ENCODE measurements at regions not wholly inside any gene's neighbourhood (a gene's known extent, or its start where the extent isn't known, plus 50 kb on each side); places are given as distances from the start of the nearest gene placed in this dataset.

DNA sequence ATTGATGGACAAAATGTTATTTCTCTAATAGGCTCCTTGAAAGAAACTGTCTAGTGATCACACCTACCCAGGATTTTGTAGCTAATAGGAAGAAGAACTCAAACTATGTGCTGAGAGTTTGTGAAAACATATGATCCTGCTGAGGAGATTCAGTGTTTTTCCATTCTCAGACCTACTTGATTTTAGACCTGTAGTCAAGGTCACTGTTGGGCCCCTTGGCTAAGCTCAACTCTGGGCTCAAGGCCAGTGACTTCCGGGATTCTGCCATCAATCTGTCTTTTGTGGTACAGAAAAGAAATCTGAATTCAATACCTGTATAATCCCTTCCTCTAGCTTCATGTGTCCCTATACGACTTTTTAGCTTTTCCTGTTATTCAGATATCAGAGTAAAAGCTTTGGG, 79.7 kb upstream of the FERD3L start:
- H3K27ac Mint-ChIP-seq (ENCODE audit: unreplicated experiment), result no peak overlapping the region

DNA sequence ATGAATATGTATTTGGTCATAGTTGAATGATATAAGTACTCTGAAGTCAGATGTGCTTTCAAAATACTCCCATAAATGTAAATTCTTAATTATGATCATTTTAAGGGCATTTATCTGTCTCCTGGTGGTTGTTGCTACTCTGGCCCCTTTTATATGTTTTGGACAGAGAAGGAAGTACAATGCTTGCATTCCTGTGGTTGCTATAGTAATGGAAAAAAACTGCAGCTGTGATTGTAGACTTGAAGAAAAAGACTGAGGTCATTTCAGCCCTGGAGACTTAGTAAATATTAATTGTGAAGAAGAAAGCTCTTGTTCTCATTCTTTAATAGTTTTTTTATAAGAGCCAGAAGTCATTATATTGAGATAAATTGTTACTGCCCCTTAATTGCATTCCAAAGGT, 70.2 kb upstream of the FERD3L start:
- Mint-ChIP-seq H3K9me3 (ENCODE audit: unreplicated experiment) (no peaks in the 10 kb centered on the region), H3K27me3 (ENCODE audit: unreplicated experiment) (no peaks in the 10 kb centered on the region), H3K4me3 (ENCODE audit: unreplicated experiment) (no peak overlapping the region), H3K36me3 (ENCODE audit: unreplicated experiment) (no peaks in the 10 kb centered on the region), H3K4me1 (ENCODE audit: low read depth, unreplicated experiment) (no peaks in the 10 kb centered on the region), H3K27ac (ENCODE audit: unreplicated experiment) (no peak overlapping the region)
- DNase-seq, result no peak
- no peak for TF ChIP-seq CTCF (IDR thresholded peaks at IDR 0.05; ENCODE audit: partially characterized antibody, unreplicated experiment)

More for the DNA sequence above, 79.7 kb upstream of the FERD3L start:
- Mint-ChIP-seq H3K4me1 (ENCODE audit: low read depth, unreplicated experiment) (no peaks in the 10 kb centered on the region), H3K27me3 (ENCODE audit: unreplicated experiment) (no peaks in the 10 kb centered on the region), H3K4me3 (ENCODE audit: unreplicated experiment) (no peak overlapping the region), H3K9me3 (ENCODE audit: unreplicated experiment) (peaks cover 5% of the 10 kb centered on the region), H3K36me3 (ENCODE audit: unreplicated experiment) (peaks cover 17% of the 10 kb centered on the region)
- no peak for TF ChIP-seq CTCF (IDR thresholded peaks at IDR 0.05; ENCODE audit: partially characterized antibody, unreplicated experiment)
- DNase-seq, result no peak

DNA sequence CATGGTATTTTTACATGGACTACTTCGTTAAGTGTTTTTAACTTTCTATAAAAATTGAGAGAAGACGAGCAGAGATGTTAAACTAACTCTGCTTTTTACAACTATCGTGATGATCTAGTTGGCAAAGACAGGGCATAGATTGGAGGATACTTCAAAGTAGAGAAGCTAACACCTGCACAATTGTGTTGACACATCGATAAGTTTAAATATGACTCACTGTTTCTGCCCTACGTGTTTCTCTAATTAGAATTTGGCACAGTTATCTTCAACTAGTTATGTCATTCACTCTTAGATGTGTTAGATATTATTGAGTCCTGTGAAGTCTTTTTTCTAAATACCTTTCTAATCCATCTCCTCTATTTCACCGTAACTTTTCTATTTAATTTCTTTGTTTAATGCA, 68.5 kb upstream of the FERD3L start:
- H3K4me3 Mint-ChIP-seq (ENCODE audit: unreplicated experiment), result no peak overlapping the region
- H3K4me1 Mint-ChIP-seq (ENCODE audit: low read depth, unreplicated experiment), result no peaks in the 10 kb centered on the region
- TF ChIP-seq CTCF (IDR thresholded peaks at IDR 0.05; ENCODE audit: partially characterized antibody, unreplicated experiment), result no peak

DNA sequence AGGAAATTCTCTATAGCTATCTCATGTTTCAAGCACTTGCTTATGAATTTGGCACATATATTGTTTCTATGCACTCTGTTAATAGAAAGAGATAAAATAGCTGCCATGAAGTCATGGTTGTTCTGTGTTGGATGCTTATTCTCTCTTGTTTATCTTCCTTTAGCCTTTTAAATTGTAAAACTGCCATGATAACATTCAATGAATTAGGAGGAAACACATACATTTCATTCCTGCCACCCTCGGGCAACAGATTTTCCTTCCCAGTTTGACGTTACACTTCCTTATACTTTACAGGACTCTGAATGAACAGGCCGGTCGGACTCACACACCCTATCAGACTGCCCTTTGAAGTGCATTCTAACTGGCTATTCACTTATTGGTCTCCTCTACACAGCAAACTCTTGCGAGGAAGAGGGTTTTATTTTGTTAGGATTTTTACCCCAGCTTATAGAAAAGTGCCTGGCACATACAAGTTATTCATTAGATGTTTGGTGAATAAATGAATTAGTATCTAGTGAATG, 65.7 kb upstream of the FERD3L start:
- no peak overlapping the region for H3K27ac Mint-ChIP-seq (ENCODE audit: unreplicated experiment)

More for the DNA sequence above, 68.5 kb upstream of the FERD3L start:
- Mint-ChIP-seq H3K27me3 (ENCODE audit: unreplicated experiment) (no peaks in the 10 kb centered on the region), H3K36me3 (ENCODE audit: unreplicated experiment) (no peaks in the 10 kb centered on the region), H3K27ac (ENCODE audit: unreplicated experiment) (no peak overlapping the region), H3K9me3 (ENCODE audit: unreplicated experiment) (no peaks in the 10 kb centered on the region)
- DNase-seq, result no peak

More for the DNA sequence above, 65.7 kb upstream of the FERD3L start:
- no peaks in the 10 kb centered on the region for H3K9me3 Mint-ChIP-seq (ENCODE audit: unreplicated experiment)
- no peak overlapping the region for H3K4me3 Mint-ChIP-seq (ENCODE audit: unreplicated experiment)
- no peaks in the 10 kb centered on the region for H3K27me3 Mint-ChIP-seq (ENCODE audit: unreplicated experiment)
- no peaks in the 10 kb centered on the region for H3K4me1 Mint-ChIP-seq (ENCODE audit: low read depth, unreplicated experiment)
- no peak for DNase-seq
- H3K36me3 Mint-ChIP-seq (ENCODE audit: unreplicated experiment), result no peaks in the 10 kb centered on the region
- no peak for TF ChIP-seq CTCF (IDR thresholded peaks at IDR 0.05; ENCODE audit: partially characterized antibody, unreplicated experiment)
